ENCODE measurements at regions not wholly inside any gene's neighbourhood (a gene's known extent, or its start where the extent isn't known, plus 50 kb on each side); places are given as distances from the start of the nearest gene placed in this dataset.

- Mint-ChIP-seq H3K36me3 (no peaks in the 10 kb centered on the region), H3K27me3 (ENCODE audit: low read depth) (peaks cover 34% of the 10 kb centered on the region), H3K9me3 (peaks cover 4% of the 10 kb centered on the region), H3K27ac (no peak overlapping the region), H3K4me1 (peaks cover 9% of the 10 kb centered on the region), H3K4me3 (no peak overlapping the region)
- DNase-seq (ENCODE audit: low spot score in 2 of 2, unreplicated experiment in 2 of 2) = no peak
- no peak for TF ChIP-seq CTCF (IDR thresholded peaks at IDR 0.05; ENCODE audit: unreplicated experiment)
Measured at GRCh38 chr15:60191016-60191415, 186.9 kb downstream of the FOXB1 start.

- no peaks in the 10 kb centered on the region for H3K36me3 Mint-ChIP-seq
- peaks cover 9% of the 10 kb centered on the region for H3K4me1 Mint-ChIP-seq
- TF ChIP-seq CTCF (IDR thresholded peaks at IDR 0.05; ENCODE audit: unreplicated experiment) = no peak
Measured at GRCh38 chr15:60191821-60192220, 187.7 kb downstream of the FOXB1 start.

GRCh38 chr15:60195611-60196010 is 191.5 kb downstream of the FOXB1 start:
- Mint-ChIP-seq H3K36me3 (no peaks in the 10 kb centered on the region), H3K27me3 (ENCODE audit: low read depth) (peaks cover 70% of the 10 kb centered on the region), H3K4me3 (no peak overlapping the region), H3K27ac (no peak overlapping the region), H3K4me1 (no peaks in the 10 kb centered on the region), H3K9me3 (peaks cover 4% of the 10 kb centered on the region)
- TF ChIP-seq CTCF (IDR thresholded peaks at IDR 0.05; ENCODE audit: unreplicated experiment) = no peak
- DNase-seq (ENCODE audit: low spot score in 2 of 2, unreplicated experiment in 2 of 2) = no peak

More at GRCh38 chr15:60191821-60192220, 187.7 kb downstream of the FOXB1 start:
- H3K27me3 Mint-ChIP-seq (ENCODE audit: low read depth) = peaks cover 41% of the 10 kb centered on the region
- no peak for DNase-seq (ENCODE audit: low spot score in 2 of 2, unreplicated experiment in 2 of 2)
- H3K4me3 Mint-ChIP-seq = no peak overlapping the region
- peaks cover 4% of the 10 kb centered on the region for H3K9me3 Mint-ChIP-seq
- H3K27ac Mint-ChIP-seq = no peak overlapping the region

- no peak for TF ChIP-seq CTCF (IDR thresholded peaks at IDR 0.05; ENCODE audit: unreplicated experiment)
- Mint-ChIP-seq H3K9me3 (no peaks in the 10 kb centered on the region), H3K27me3 (ENCODE audit: low read depth) (peaks cover 79% of the 10 kb centered on the region), H3K4me3 (no peak overlapping the region), H3K4me1 (no peaks in the 10 kb centered on the region), H3K36me3 (no peaks in the 10 kb centered on the region), H3K27ac (no peak overlapping the region)
- DNase-seq (ENCODE audit: low spot score in 2 of 2, unreplicated experiment in 2 of 2) = no peak
Measured at GRCh38 chr15:60204131-60204885, 193.5 kb downstream of the ANXA2 start.

GRCh38 chr15:60208709-60209108 is 189.1 kb downstream of the ANXA2 start:
- no peak overlapping the region for H3K4me3 Mint-ChIP-seq
- no peak for TF ChIP-seq CTCF (IDR thresholded peaks at IDR 0.05; ENCODE audit: unreplicated experiment)
- H3K36me3 Mint-ChIP-seq = no peaks in the 10 kb centered on the region
- no peak overlapping the region for H3K27ac Mint-ChIP-seq
- H3K27me3 Mint-ChIP-seq (ENCODE audit: low read depth) = peaks cover 61% of the 10 kb centered on the region
- H3K4me1 Mint-ChIP-seq = no peaks in the 10 kb centered on the region
- H3K9me3 Mint-ChIP-seq = peaks cover 9% of the 10 kb centered on the region
- no peak for DNase-seq (ENCODE audit: low spot score in 2 of 2, unreplicated experiment in 2 of 2)
